Gastroesophageal sphincter (tissue), 4 donors: ENCODE measurements at regions not wholly inside any gene's neighbourhood (a gene's known extent, or its start where the extent isn't known, plus 50 kb on each side); places are given as distances from the start of the nearest gene placed in this dataset.

Experiments used
- ATAC-seq: fragments of 150-250 bp; one replicate; pipeline ENCODE4 v1.9.1; 2016; ENCODE audit warnings: mild to moderate bottlenecking, moderate library complexity
- H3K27ac ChIP-seq, 4 donors: fragments of 200-600 bp; sonication (generic) in 3 of 4; 1 replicate in 3 of 4; 2 replicates in 1 of 4; pipeline ENCODE4 v1.5.1; 2016 to 2019
- H3K27me3 ChIP-seq: fragments of 200-600 bp; sonication (generic); one replicate; pipeline ENCODE4 v1.5.1; 2019
- H3K36me3 ChIP-seq, 2 donors: fragments of 200-600 bp; sonication (generic); one replicate each; pipeline ENCODE4 v1.5.1; 2019; ENCODE audit warnings: control low read depth in 1 of 2
- H3K4me1 ChIP-seq, 3 donors: fragments of 200-600 bp; sonication (generic); 1 replicate in 2 of 3; 2 replicates in 1 of 3; pipeline ENCODE4 v1.5.1; 2016 to 2019; ENCODE audit warnings: control low read depth in 2 of 3
- H3K4me3 ChIP-seq, 2 donors: fragments of 200-600 bp; sonication (generic); one replicate each; pipeline ENCODE4 v1.5.1; 2019; ENCODE audit warnings: mild to moderate bottlenecking in 1 of 2, moderate library complexity in 1 of 2
- H3K9me3 ChIP-seq, 3 donors: fragments of 200-600 bp; sonication (generic); one replicate each; pipeline ENCODE4 v1.5.1; 2017 to 2019; ENCODE audit warnings: control low read depth in 2 of 3
- CTCF ChIP-seq, 4 experiments: fragments of 200-600 bp in 2 of 4; fragments of 450-650 bp in 2 of 4; sonication (generic) in 1 of 4; IDR thresholded peaks; one replicate each; pipeline ENCODE4 v1.5.1; 2017 to 2019; ENCODE audit warnings: antibody characterized with exemption in 4 of 4, mild to moderate bottlenecking in 2 of 4, moderate library complexity in 2 of 4
- EP300 ChIP-seq: sonication (generic); formaldehyde crosslinking; IDR thresholded peaks from one replicate; pipeline ENCODE4 v1.6.1; 2017; ENCODE audit warnings: antibody characterized with exemption, mild to moderate bottlenecking
- POLR2A ChIP-seq, 2 donors: fragments of 450-650 bp; IDR thresholded peaks; one replicate each; pipeline ENCODE4 v1.6.1; 2017; ENCODE audit warnings: antibody characterized with exemption in 2 of 2, mild to moderate bottlenecking in 2 of 2, moderate library complexity in 1 of 2
- POLR2AphosphoS5 ChIP-seq: sonication (generic); formaldehyde crosslinking; IDR thresholded peaks from one replicate; pipeline ENCODE4 v1.6.1; 2017; ENCODE audit warnings: antibody characterized with exemption
- WGBS, 2 donors: methylation state at CpG; one replicate each; pipeline ENCODE4 v1.1.5; 2018; ENCODE audit warnings: low coverage in 1 of 2; 5-methylcytosine and 5-hydroxymethylcytosine counted together

DNA sequence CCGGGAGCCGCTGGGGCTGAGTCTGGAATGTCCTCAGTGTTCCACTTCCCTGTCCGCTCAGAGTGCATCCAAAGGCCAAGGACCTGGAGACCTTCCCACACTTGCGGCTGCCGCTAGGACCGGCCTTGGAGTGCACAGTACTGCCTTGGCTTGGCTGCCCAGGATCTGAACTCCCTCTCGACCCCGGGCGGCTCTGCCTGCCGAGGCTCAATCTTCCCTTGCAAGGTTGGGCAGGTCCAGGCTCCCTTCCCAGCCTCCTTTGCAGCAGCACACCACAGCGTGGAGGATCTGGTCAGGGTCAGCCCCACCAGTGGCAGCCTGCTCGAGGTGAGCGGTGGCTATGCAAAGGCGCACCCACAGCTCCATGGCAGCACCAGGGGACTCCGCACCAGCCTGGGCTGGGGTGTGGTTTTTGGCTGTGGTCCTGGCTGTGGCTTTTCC is 69.2 kb downstream of the PLXNA1 start:
- peak; percentile 69 for ATAC-seq
- Histone ChIP-seq H3K9me3 (peaks cover 0 to 10% (median 0%) of the 10 kb centered on the region in 3 donors), H3K27ac (no peak overlapping the region), H3K27me3 (no peaks in the 10 kb centered on the region), H3K4me1 (peaks cover 0 to 4% (median 0%) of the 10 kb centered on the region in 3 donors), H3K4me3 (no peak overlapping the region), H3K36me3 (no peaks in the 10 kb centered on the region)
- WGBS, 2 donors = no CpG with 5 or more reads among the region's 15 CpGs
- TF ChIP-seq CTCF (IDR thresholded peaks at IDR 0.05) (no peak), EP300 (no peak), POLR2A (IDR thresholded peaks at IDR 0.05) (no peak), POLR2AphosphoS5 (no peak)

DNA sequence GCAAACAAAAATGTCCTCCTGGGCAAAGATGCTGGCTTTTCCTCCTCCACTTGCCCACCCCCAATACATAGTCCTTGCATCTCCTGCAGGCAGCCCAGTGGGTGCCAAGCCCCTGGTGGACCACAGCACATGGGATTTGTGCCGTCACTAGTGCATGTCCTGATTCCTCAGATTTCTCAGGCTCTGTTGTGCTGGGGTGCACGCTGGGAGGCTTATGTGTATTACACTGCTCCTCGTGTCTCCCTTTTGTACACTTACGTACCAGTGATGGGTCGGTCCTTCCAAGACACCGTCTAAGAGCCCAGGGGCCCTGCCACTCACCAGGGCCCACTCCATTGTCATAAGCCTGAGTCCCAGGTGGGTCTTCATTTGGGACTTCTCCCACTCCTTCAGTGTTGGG is 70.1 kb downstream of the PLXNA1 start:
- WGBS, 2 donors = 87 to 100% methylated on average over 2 to 6 of the region's 6 CpGs
- H3K36me3 ChIP-seq = no peaks in the 10 kb centered on the region
- no peak for TF ChIP-seq POLR2A (IDR thresholded peaks at IDR 0.05)
- TF ChIP-seq EP300 = no peak
- TF ChIP-seq POLR2AphosphoS5 = no peak
- no peak for TF ChIP-seq CTCF (IDR thresholded peaks at IDR 0.05)
- H3K27me3 ChIP-seq = no peaks in the 10 kb centered on the region
- H3K4me3 ChIP-seq = no peak overlapping the region
- no peak for ATAC-seq
- H3K27ac ChIP-seq = no peak overlapping the region
- peaks cover 0 to 13% (median 0%) of the 10 kb centered on the region in 3 donors for H3K9me3 ChIP-seq
- H3K4me1 ChIP-seq = peaks cover 0 to 4% (median 0%) of the 10 kb centered on the region in 3 donors

DNA sequence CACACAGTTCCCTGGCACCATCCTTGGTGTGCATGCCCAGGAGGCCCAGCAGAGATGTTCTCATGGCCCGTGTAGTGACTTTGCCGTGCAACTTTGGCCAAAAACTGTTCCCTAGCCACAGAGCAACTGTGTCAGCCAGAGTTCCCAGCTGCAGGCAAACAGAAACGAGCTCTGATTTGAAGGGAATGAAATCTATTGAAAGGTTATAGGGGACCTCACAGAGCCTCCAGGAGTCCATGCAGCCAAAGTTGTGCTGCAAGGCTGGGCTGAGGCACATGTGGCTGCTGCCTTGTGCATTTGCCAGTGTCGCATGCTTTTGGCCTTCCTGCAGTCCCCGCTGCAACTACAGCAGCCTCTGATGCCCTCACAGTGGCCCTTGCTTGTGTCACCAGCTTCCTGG is 70.5 kb downstream of the PLXNA1 start:
- no peak overlapping the region for H3K4me3 ChIP-seq
- no peak for ATAC-seq
- H3K9me3 ChIP-seq = peaks cover 0 to 13% (median 0%) of the 10 kb centered on the region in 3 donors
- WGBS, 2 donors = 100% methylated on average over 2 of the region's 5 CpGs; no CpG with 5 or more reads in 1 of the 2 donors
- peaks cover 0 to 4% (median 0%) of the 10 kb centered on the region in 3 donors for H3K4me1 ChIP-seq
- no peaks in the 10 kb centered on the region for H3K36me3 ChIP-seq
- no peak for TF ChIP-seq POLR2A (IDR thresholded peaks at IDR 0.05)
- no peak for TF ChIP-seq POLR2AphosphoS5
- TF ChIP-seq CTCF (IDR thresholded peaks at IDR 0.05) = no peak
- TF ChIP-seq EP300 = no peak
- H3K27me3 ChIP-seq = no peaks in the 10 kb centered on the region
- H3K27ac ChIP-seq = no peak overlapping the region

DNA sequence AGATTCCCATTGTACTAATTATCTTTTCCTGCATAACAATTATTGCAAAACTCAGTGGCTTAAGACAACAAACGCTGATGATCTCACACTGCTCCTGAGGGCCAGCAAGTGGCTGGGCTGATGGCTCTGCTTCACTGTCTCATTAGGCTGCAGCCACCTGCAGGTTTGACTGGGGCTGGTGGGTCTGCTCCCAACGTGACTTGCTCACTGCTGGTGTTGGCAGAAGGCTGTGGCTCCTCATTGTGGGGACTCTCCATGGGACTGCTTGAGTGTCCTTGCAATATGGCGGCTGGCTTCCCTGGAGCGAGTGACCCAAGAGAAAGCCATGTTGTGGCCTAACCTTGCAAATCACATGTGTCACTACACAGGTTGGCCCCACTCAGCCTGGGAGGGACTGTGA is 71.1 kb downstream of the PLXNA1 start:
- WGBS, 2 donors = 88% methylated on average over 1 of the region's 4 CpGs; no CpG with 5 or more reads in 1 of the 2 donors
- no peaks in the 10 kb centered on the region for H3K36me3 ChIP-seq
- H3K4me3 ChIP-seq = no peak overlapping the region
- H3K27ac ChIP-seq = no peak overlapping the region
- peaks cover 0 to 13% (median 0%) of the 10 kb centered on the region in 3 donors for H3K9me3 ChIP-seq
- H3K4me1 ChIP-seq = peaks cover 0 to 4% (median 0%) of the 10 kb centered on the region in 3 donors
- TF ChIP-seq EP300 (no peak), POLR2AphosphoS5 (no peak), POLR2A (IDR thresholded peaks at IDR 0.05) (no peak), CTCF (IDR thresholded peaks at IDR 0.05) (no peak)
- ATAC-seq = no peak
- no peaks in the 10 kb centered on the region for H3K27me3 ChIP-seq

DNA sequence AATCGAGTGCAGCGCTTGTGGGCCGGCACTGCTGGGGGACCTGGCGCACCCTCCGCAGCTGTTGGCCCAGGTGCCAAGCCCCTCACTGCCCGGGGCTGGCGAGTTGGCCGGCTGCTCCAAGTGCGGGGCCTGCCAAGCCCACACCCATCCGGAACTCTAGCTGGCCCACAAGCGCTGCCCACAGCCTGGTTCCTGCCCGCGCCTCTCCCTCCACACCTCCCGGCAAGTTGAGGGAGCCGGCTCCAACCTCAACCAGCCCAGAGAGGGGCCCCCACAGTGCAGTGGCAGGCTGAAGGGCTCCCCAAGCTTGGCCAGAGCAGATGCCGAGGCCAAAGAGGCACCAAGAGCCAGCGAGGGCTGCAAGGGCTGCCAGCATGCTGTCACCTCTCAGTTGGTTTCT is 73.4 kb downstream of the PLXNA1 start:
- peaks cover 0 to 4% (median 0%) of the 10 kb centered on the region in 3 donors for H3K4me1 ChIP-seq
- no peaks in the 10 kb centered on the region for H3K36me3 ChIP-seq
- ATAC-seq = no peak
- H3K27me3 ChIP-seq = no peaks in the 10 kb centered on the region
- H3K27ac ChIP-seq = no peak overlapping the region
- WGBS, 2 donors = 90% methylated on average over 2 of the region's 17 CpGs; no CpG with 5 or more reads in 1 of the 2 donors
- H3K9me3 ChIP-seq = peaks cover 0 to 13% (median 0%) of the 10 kb centered on the region in 3 donors
- H3K4me3 ChIP-seq = no peak overlapping the region
- TF ChIP-seq POLR2A (IDR thresholded peaks at IDR 0.05) (no peak), EP300 (no peak), CTCF (IDR thresholded peaks at IDR 0.05) (no peak), POLR2AphosphoS5 (no peak)
